ENCODE measurements at regions not wholly inside any gene's neighbourhood (a gene's known extent, or its start where the extent isn't known, plus 50 kb on each side); places are given as distances from the start of the nearest gene placed in this dataset.
A peak's percentile ranks its signal among the peaks of the same experiment; 100 is the strongest.

DNA sequence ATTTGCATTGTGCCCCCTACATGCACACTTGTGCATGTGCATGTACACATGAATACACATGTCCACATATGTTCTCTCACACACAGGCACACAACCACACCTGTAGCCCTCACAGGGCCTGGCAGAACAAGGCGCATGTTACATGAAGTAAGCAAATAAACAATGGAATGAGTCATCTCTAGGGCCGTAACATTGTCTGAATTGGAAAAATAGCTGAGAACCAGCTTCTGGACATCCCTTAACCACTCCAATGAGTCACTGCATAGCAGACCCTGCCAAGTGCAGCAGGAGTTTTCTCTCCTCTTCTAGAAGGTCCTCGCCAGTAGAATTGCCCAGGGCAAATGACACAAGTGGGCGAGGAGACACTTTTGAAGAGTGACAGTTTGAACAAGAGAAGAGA lies 66.1 kb downstream of the MAGEA10 start (continued):
- no peak for TF ChIP-seq NR1H2 (CRISPR knock-in tag; IDR thresholded peaks at IDR 0.05)
- TF ChIP-seq NFXL1 (CRISPR knock-in tag; IDR thresholded peaks at IDR 0.05), result no peak
- no peak for TF ChIP-seq ZNF561 (CRISPR knock-in tag; conservative IDR thresholded peaks at IDR 0.05)
- TF ChIP-seq, protein P1, sequence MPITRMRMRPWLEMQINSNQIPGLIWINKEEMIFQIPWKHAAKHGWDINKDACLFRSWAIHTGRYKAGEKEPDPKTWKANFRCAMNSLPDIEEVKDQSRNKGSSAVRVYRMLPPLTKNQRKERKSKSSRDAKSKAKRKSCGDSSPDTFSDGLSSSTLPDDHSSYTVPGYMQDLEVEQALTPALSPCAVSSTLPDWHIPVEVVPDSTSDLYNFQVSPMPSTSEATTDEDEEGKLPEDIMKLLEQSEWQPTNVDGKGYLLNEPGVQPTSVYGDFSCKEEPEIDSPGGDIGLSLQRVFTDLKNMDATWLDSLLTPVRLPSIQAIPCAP (CRISPR knock-in tag; IDR thresholded peaks at IDR 0.05; ENCODE audit: borderline replicate concordance), result no peak
- no peak for TF ChIP-seq ARID2 (IDR thresholded peaks at IDR 0.05)
- TF ChIP-seq ZNF384 (IDR thresholded peaks at IDR 0.05; ENCODE audit: low read depth, low read length), result no peak
- peak in 1 of 2 experiments; percentile 62; a peak in 1 of 4 replicates for TF ChIP-seq FOXA3 (CRISPR knock-in tag; conservative IDR thresholded peaks at IDR 0.05 in 1 of 2, IDR thresholded peaks at IDR 0.05 in 1 of 2)
- TF ChIP-seq JUN (IDR thresholded peaks at IDR 0.05; ENCODE audit: borderline replicate concordance, low read depth, low read length), result 0 out of 2 replicates have a peak, but pooled peaks have one; percentile 63
- no peak for TF ChIP-seq JUN (CRISPR knock-in tag; IDR thresholded peaks at IDR 0.05; ENCODE audit: borderline replicate concordance)
- TF ChIP-seq ZNF445 (CRISPR knock-in tag; IDR thresholded peaks at IDR 0.05; ENCODE audit: low read depth), result no peak
- TF ChIP-seq FOXP1 (CRISPR knock-in tag; IDR thresholded peaks at IDR 0.05), result no peak
- TF ChIP-seq PHB2 (IDR thresholded peaks at IDR 0.05; ENCODE audit: low read depth), result no peak
- TF ChIP-seq ZKSCAN8 (CRISPR knock-in tag; IDR thresholded peaks at IDR 0.05), result no peak
- TF ChIP-seq, protein P2, sequence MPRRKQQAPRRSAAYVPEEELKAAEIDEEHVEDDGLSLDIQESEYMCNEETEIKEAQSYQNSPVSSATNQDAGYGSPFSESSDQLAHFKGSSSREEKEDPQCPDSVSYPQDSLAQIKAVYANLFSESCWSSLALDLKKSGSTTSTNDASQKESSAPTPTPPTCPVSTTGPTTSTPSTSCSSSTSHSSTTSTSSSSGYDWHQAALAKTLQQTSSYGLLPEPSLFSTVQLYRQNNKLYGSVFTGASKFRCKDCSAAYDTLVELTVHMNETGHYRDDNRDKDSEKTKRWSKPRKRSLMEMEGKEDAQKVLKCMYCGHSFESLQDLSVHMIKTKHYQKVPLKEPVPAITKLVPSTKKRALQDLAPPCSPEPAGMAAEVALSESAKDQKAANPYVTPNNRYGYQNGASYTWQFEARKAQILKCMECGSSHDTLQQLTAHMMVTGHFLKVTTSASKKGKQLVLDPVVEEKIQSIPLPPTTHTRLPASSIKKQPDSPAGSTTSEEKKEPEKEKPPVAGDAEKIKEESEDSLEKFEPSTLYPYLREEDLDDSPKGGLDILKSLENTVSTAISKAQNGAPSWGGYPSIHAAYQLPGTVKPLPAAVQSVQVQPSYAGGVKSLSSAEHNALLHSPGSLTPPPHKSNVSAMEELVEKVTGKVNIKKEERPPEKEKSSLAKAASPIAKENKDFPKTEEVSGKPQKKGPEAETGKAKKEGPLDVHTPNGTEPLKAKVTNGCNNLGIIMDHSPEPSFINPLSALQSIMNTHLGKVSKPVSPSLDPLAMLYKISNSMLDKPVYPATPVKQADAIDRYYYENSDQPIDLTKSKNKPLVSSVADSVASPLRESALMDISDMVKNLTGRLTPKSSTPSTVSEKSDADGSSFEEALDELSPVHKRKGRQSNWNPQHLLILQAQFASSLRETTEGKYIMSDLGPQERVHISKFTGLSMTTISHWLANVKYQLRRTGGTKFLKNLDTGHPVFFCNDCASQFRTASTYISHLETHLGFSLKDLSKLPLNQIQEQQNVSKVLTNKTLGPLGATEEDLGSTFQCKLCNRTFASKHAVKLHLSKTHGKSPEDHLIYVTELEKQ (CRISPR knock-in tag; IDR thresholded peaks at IDR 0.05), result no peak
- peak; percentile 81 for TF ChIP-seq JUND (IDR thresholded peaks at IDR 0.05; ENCODE audit: borderline replicate concordance, low read depth, low read length)
- TF ChIP-seq JUND (tag; IDR thresholded peaks at IDR 0.05; ENCODE audit: borderline replicate concordance, low read depth, low read length), result peak; percentile 48; the same call in 1 of the 3 replicates
- no peak for TF ChIP-seq ARID3B (CRISPR knock-in tag; IDR thresholded peaks at IDR 0.05; ENCODE audit: borderline replicate concordance)
- TF ChIP-seq SP1 (CRISPR knock-in tag; IDR thresholded peaks at IDR 0.05), result no peak
- TF ChIP-seq E4F1 (CRISPR knock-in tag; IDR thresholded peaks at IDR 0.05; ENCODE audit: borderline replicate concordance), result no peak
- TF ChIP-seq PKNOX1 (IDR thresholded peaks at IDR 0.05), result no peak
